GF-D8 (cell line): ENCODE measurements at regions not wholly inside any gene's neighbourhood (a gene's known extent, or its start where the extent isn't known, plus 50 kb on each side); places are given as distances from the start of the nearest gene placed in this dataset.

Source experiments
- DNase-seq: peaks from one replicate; lab custom pipeline; 2025; lab: John Stamatoyannopoulos, UW

- DNase-seq = no peak
These were observed 299.8 kb downstream of the TLE1 start for GRCh38 chr9:81389569-81389993.

- no peak for DNase-seq
These were observed 300.5 kb downstream of the TLE1 start for GRCh38 chr9:81388831-81389230.

- DNase-seq = no peak
These were observed 301.8 kb downstream of the TLE1 start for GRCh38 chr9:81387360-81388106.

GRCh38 chr9:81384911-81385310 is 304.4 kb downstream of the TLE1 start:
- no peak for DNase-seq

GRCh38 chr9:81382281-81382680 is 307.1 kb downstream of the TLE1 start:
- no peak for DNase-seq

- DNase-seq = no peak
These were observed 307.7 kb downstream of the TLE1 start for GRCh38 chr9:81381694-81382093.

GRCh38 chr9:81380504-81381359 is 308.6 kb downstream of the TLE1 start:
- no peak for DNase-seq

- DNase-seq = no peak
These were observed 309.7 kb downstream of the TLE1 start for GRCh38 chr9:81379655-81380054.

- no peak for DNase-seq
These were observed 311.4 kb downstream of the TLE1 start for GRCh38 chr9:81377921-81378320.

- no peak for DNase-seq
These were observed 312.0 kb downstream of the TLE1 start for GRCh38 chr9:81377320-81377719.

- DNase-seq = no peak
These were observed 313.9 kb downstream of the TLE1 start for GRCh38 chr9:81375187-81376100.

- DNase-seq = no peak
These were observed 314.7 kb downstream of the TLE1 start for GRCh38 chr9:81374459-81375186.

- no peak for DNase-seq
These were observed 316.1 kb downstream of the TLE1 start for GRCh38 chr9:81373294-81373693.

- no peak for DNase-seq
These were observed 316.6 kb downstream of the TLE1 start for GRCh38 chr9:81372628-81373191.

GRCh38 chr9:81371824-81372223 is 317.5 kb downstream of the TLE1 start:
- DNase-seq = no peak

- no peak for DNase-seq
These were observed 318.7 kb downstream of the TLE1 start for GRCh38 chr9:81370650-81371049.

GRCh38 chr9:81370096-81370495 is 319.3 kb downstream of the TLE1 start:
- DNase-seq = no peak

- no peak for DNase-seq
These were observed 320.2 kb downstream of the TLE1 start for GRCh38 chr9:81369121-81369520.

- no peak for DNase-seq
These were observed 325.3 kb downstream of the TLE1 start for GRCh38 chr9:81363916-81364480.

- DNase-seq = no peak
These were observed 328.1 kb downstream of the TLE1 start for GRCh38 chr9:81361296-81361695.

- DNase-seq = no peak
These were observed 338.2 kb downstream of the TLE1 start for GRCh38 chr9:81351166-81351565.
